ENCODE measurements at regions not wholly inside any gene's neighbourhood (a gene's known extent, or its start where the extent isn't known, plus 50 kb on each side); places are given as distances from the start of the nearest gene placed in this dataset.

DNA sequence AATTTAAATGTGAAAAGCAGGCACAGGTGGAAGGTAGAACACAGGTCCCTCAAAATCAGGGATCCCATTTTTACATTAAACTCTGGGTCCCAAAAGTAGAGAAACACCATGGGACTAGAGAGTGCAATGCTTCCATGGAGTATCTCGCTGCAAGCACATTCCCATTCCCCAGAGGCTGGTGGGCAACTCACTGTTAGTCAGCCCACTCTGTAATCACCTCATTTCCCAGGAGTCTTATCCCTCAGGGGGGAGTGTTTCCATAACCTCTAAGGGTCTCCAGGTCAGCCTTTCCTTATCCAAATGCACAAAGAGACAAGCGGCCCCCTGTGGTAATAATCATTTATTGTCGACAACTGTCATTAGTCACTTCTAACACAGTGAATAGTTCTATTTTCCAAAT lies 490.1 kb upstream of the LRRC7 start:
- H3K4me1 Mint-ChIP-seq: peaks cover 8% of the 10 kb centered on the region
- no peaks in the 10 kb centered on the region for H3K9me3 Mint-ChIP-seq
- H3K27ac Mint-ChIP-seq: no peak overlapping the region
- no peaks in the 10 kb centered on the region for H3K36me3 Mint-ChIP-seq (ENCODE audit: low read depth)
- H3K4me3 Mint-ChIP-seq: no peak overlapping the region
- no peaks in the 10 kb centered on the region for H3K27me3 Mint-ChIP-seq (ENCODE audit: low read depth)
- TF ChIP-seq, protein P1, sequence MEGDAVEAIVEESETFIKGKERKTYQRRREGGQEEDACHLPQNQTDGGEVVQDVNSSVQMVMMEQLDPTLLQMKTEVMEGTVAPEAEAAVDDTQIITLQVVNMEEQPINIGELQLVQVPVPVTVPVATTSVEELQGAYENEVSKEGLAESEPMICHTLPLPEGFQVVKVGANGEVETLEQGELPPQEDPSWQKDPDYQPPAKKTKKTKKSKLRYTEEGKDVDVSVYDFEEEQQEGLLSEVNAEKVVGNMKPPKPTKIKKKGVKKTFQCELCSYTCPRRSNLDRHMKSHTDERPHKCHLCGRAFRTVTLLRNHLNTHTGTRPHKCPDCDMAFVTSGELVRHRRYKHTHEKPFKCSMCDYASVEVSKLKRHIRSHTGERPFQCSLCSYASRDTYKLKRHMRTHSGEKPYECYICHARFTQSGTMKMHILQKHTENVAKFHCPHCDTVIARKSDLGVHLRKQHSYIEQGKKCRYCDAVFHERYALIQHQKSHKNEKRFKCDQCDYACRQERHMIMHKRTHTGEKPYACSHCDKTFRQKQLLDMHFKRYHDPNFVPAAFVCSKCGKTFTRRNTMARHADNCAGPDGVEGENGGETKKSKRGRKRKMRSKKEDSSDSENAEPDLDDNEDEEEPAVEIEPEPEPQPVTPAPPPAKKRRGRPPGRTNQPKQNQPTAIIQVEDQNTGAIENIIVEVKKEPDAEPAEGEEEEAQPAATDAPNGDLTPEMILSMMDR (IDR thresholded peaks at IDR 0.05; ENCODE audit: unreplicated experiment in 3 of 3): no peak

- Mint-ChIP-seq H3K27me3 (ENCODE audit: low read depth) (no peaks in the 10 kb centered on the region), H3K36me3 (ENCODE audit: low read depth) (no peaks in the 10 kb centered on the region), H3K4me3 (no peak overlapping the region), H3K27ac (no peak overlapping the region), H3K4me1 (peaks cover 10% of the 10 kb centered on the region), H3K9me3 (no peaks in the 10 kb centered on the region)
- TF ChIP-seq, protein P1 (IDR thresholded peaks at IDR 0.05; ENCODE audit: unreplicated experiment in 3 of 3): no peak
Measured at GRCh38 chr1:69081668-69082067, 486.1 kb upstream of the LRRC7 start.

DNA sequence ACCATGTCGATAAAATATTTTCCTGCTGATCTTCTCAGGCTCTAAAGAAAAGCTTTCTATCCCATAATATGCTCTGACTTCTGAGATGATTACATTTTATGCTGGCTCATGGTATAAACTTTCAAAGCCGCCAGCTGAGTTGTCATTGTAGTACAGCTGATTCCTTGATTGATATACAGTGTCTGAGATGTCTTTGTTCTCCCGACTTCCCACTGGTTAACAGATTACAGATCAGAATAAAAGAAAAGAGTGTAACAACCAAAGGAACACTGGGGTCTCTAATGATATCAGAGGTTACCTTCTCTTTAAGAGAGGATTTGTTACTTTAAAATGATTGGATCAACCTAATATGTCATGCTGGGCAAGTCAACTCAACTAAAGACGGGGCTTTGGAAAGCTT lies 485.4 kb upstream of the LRRC7 start:
- TF ChIP-seq, protein P1 (IDR thresholded peaks at IDR 0.05; ENCODE audit: unreplicated experiment in 3 of 3): no peak
- no peaks in the 10 kb centered on the region for H3K9me3 Mint-ChIP-seq
- peaks cover 10% of the 10 kb centered on the region for H3K4me1 Mint-ChIP-seq
- H3K4me3 Mint-ChIP-seq: no peak overlapping the region
- no peak overlapping the region for H3K27ac Mint-ChIP-seq
- H3K36me3 Mint-ChIP-seq (ENCODE audit: low read depth): no peaks in the 10 kb centered on the region
- H3K27me3 Mint-ChIP-seq (ENCODE audit: low read depth): no peaks in the 10 kb centered on the region

- Mint-ChIP-seq H3K4me3 (no peak overlapping the region), H3K27me3 (ENCODE audit: low read depth) (no peaks in the 10 kb centered on the region), H3K27ac (no peak overlapping the region), H3K36me3 (ENCODE audit: low read depth) (no peaks in the 10 kb centered on the region), H3K4me1 (peaks cover 15% of the 10 kb centered on the region), H3K9me3 (no peaks in the 10 kb centered on the region)
- TF ChIP-seq, protein P1 (IDR thresholded peaks at IDR 0.05; ENCODE audit: unreplicated experiment in 3 of 3): no peak
Measured at GRCh38 chr1:69086148-69086547, 481.6 kb upstream of the LRRC7 start.

DNA sequence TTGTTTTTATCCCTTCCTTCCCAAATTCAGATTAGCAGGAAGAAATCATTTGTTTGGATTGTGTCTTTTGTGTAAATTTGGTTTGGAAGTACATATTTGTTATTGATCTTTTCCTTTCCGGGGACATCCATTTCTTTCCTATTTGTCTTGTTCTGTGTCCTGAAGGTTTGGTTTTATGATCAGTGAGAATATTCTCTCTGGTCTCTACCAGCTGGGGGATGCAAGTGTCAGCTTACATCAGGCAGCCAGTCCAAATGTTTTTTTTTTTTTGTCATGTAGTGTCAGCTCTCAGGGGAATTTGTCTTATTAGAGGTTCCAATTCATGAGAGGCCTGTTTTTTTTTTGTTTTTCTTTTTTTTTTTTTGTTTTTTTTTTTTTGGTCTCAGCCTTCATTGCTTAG lies 479.2 kb upstream of the LRRC7 start:
- Mint-ChIP-seq H3K9me3 (peaks cover 4% of the 10 kb centered on the region), H3K4me1 (peaks cover 5% of the 10 kb centered on the region), H3K27me3 (ENCODE audit: low read depth) (no peaks in the 10 kb centered on the region), H3K4me3 (no peak overlapping the region), H3K27ac (no peak overlapping the region), H3K36me3 (ENCODE audit: low read depth) (no peaks in the 10 kb centered on the region)
- TF ChIP-seq, protein P1 (IDR thresholded peaks at IDR 0.05; ENCODE audit: unreplicated experiment in 3 of 3): no peak

DNA sequence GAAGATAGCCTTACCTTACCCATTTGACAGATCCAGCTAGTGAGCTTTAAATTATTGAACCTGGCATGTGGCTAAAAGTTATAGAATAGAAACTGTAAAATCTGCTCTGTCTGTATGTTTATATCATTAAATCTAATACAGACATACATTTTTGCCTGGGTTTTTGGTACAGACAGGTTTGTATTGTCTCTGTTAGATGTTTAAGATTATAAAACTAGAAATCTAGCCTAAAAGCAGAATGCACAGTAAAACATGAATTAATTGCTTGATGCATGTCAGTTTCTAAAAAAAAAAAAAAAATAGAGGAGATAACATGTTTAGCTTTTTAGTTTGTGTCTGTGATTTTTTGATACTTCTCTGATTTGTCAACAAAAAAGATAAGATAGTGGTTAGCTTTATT lies 477.6 kb upstream of the LRRC7 start:
- no peak overlapping the region for H3K4me3 Mint-ChIP-seq
- peaks cover 5% of the 10 kb centered on the region for H3K4me1 Mint-ChIP-seq
- no peaks in the 10 kb centered on the region for H3K27me3 Mint-ChIP-seq (ENCODE audit: low read depth)
- H3K36me3 Mint-ChIP-seq (ENCODE audit: low read depth): no peaks in the 10 kb centered on the region
- no peak overlapping the region for H3K27ac Mint-ChIP-seq
- TF ChIP-seq, protein P1 (IDR thresholded peaks at IDR 0.05; ENCODE audit: unreplicated experiment in 3 of 3): no peak
- H3K9me3 Mint-ChIP-seq: peaks cover 4% of the 10 kb centered on the region

Measured in nephron (organoid).